Panc1 (cell line): ENCODE measurements at regions not wholly inside any gene's neighbourhood (a gene's known extent, or its start where the extent isn't known, plus 50 kb on each side); places are given as distances from the start of the nearest gene placed in this dataset.

Source experiments
- ATAC-seq: fragments of 200-7000 bp; cut with Tn5 transposase; 2 replicates; pipeline ENCODE4 v1.9.1; 2020; ENCODE audit warnings: mild to moderate bottlenecking, moderate library complexity
- BruUV-seq: library from RNA; stranded (reverse); fragments of 400-500 nt; replicated peaks from 2 replicates; lab custom pipeline; 2021; lab: Mats Ljungman, UMichigan
- CTCF ChIA-PET: fragments of 300-600 bp; sonication (Branson Sonifier 250); formaldehyde crosslinking; loops from one replicate; lab custom pipeline; 2022; ENCODE audit warnings: antibody characterized with exemption; lab: Charles Lee
- POLR2A ChIA-PET: fragments of 300-600 bp; sonication (Branson Sonifier 250); formaldehyde crosslinking; loops from one replicate; lab custom pipeline; 2022; ENCODE audit warnings: antibody characterized with exemption; lab: Charles Lee
- DNase-seq: peaks from one replicate; pipeline ENCODE4 v3.0.0-alpha.2; 2010; ENCODE audit warnings: low read depth, low spot score
- H3K27ac ChIP-seq: 2 replicates; pipeline ENCODE4 v1.5.1; 2011; ENCODE audit warnings: mild to moderate bottlenecking, low read length, inconsistent platforms
- H3K27me3 ChIP-seq: fragments of 200-500 bp; sonication (Bioruptor generic); 2 replicates; pipeline ENCODE4 v1.6.0; 2014; ENCODE audit warnings: low read length, inconsistent platforms; ENCODE audit not compliant: control insufficient read depth, insufficient read depth
- H3K36me3 ChIP-seq: fragments of 200-500 bp; sonication (Bioruptor generic); 2 replicates; pipeline ENCODE4 v1.5.1; 2014; ENCODE audit warnings: inconsistent platforms, mild to moderate bottlenecking, low read length, moderate library complexity; ENCODE audit not compliant: control insufficient read depth, insufficient read depth
- H3K4me1 ChIP-seq: 2 replicates; pipeline ENCODE4 v1.5.1; 2011; ENCODE audit warnings: inconsistent platforms, mild to moderate bottlenecking, low read length, moderate library complexity; ENCODE audit not compliant: control insufficient read depth, insufficient read depth
- H3K4me3 ChIP-seq, 2 experiments: 2 replicates each; pipeline ENCODE4 v1.5.1; 2011 to 2012; ENCODE audit warnings: low read depth in 2 of 2, low read length in 2 of 2, mild to moderate bottlenecking in 2 of 2, inconsistent platforms in 1 of 2, moderate library complexity in 1 of 2
- H3K9me3 ChIP-seq: fragments of 200-500 bp; sonication (Bioruptor generic); 2 replicates; pipeline ENCODE4 v1.5.1; 2014; ENCODE audit warnings: low read depth, mild to moderate bottlenecking, inconsistent platforms, low read length, moderate library complexity; ENCODE audit not compliant: control insufficient read depth, insufficient read depth
- CTCF ChIP-seq: fragments of 450-650 bp; IDR thresholded peaks from 2 replicates; pipeline ENCODE4 v1.5.1; 2017; ENCODE audit warnings: mild to moderate bottlenecking
- POLR2AphosphoS5 ChIP-seq: IDR thresholded peaks from 2 replicates; pipeline ENCODE4 v1.6.1; 2012; ENCODE audit warnings: mild to moderate bottlenecking, low read depth, low read length, moderate library complexity
- REST ChIP-seq, 2 experiments: IDR thresholded peaks; 2 replicates each; pipeline ENCODE4 v1.6.1; 2011 to 2012; ENCODE audit warnings: low read depth in 2 of 2, control low read depth in 1 of 2, low read length in 1 of 2, mild to moderate bottlenecking in 1 of 2, moderate library complexity in 1 of 2; ENCODE audit not compliant: insufficient read depth in 1 of 2
- SIN3A ChIP-seq: IDR thresholded peaks from 2 replicates; pipeline ENCODE4 v1.6.1; 2012; ENCODE audit warnings: low read depth, mild to moderate bottlenecking, low read length, moderate library complexity, borderline replicate concordance; ENCODE audit not compliant: insufficient read depth
- TCF7L2 ChIP-seq: IDR thresholded peaks from 2 replicates; pipeline ENCODE4 v1.6.1; 2011; ENCODE audit warnings: mild to moderate bottlenecking, low read depth, low read length, inconsistent platforms
- in situ Hi-C: cut with HindIII; loops from 2 replicates; pipeline ENCODE4 v1.10.0; 2016; ENCODE audit warnings: low sequenced_read_pairs, low pct_unique_long_range_greater_than_20kb
- intact Hi-C: fragments of 100-400 bp; cut with micrococcal nuclease; formaldehyde crosslinking; loops from one replicate; pipeline ENCODE4 v1.10.0; 2022; ENCODE audit not compliant: unreplicated experiment

GRCh38 chr13:99119656-99120055, 81.0 kb upstream of the UBAC2 start:
- intact Hi-C loops = no loop called here
- TF ChIP-seq POLR2AphosphoS5 (no peak), CTCF (no peak), TCF7L2 (no peak), REST (IDR thresholded peaks at IDR 0.05; ENCODE audit: insufficient read depth in 1 of 2, low read depth in 2 of 2, low read length in 1 of 2) (no peak), SIN3A (no peak)
- no peak overlapping the region for H3K27ac ChIP-seq
- BruUV-seq = no TSS peak
- CTCF ChIA-PET = interaction anchor here (0.8 kb wide), 1 partner anchor 1278 kb away, joined by 3 read pairs; no protein-coding TSS in a partner anchor
- no peaks in the 10 kb centered on the region for H3K9me3 ChIP-seq
- ATAC-seq = no peak
- POLR2A ChIA-PET = no interaction called here
- H3K4me3 ChIP-seq = no peak overlapping the region
- no peaks in the 10 kb centered on the region for H3K4me1 ChIP-seq
- in situ Hi-C loops = no loop called here
- H3K36me3 ChIP-seq = no peaks in the 10 kb centered on the region; the same call in 1 of the 2 replicates
- DNase-seq = no peak
- H3K27me3 ChIP-seq = no peaks in the 10 kb centered on the region

GRCh38 chr13:99120751-99121150, 79.9 kb upstream of the UBAC2 start:
- Histone ChIP-seq H3K9me3 (no peaks in the 10 kb centered on the region), H3K27me3 (no peaks in the 10 kb centered on the region), H3K27ac (no peak overlapping the region), H3K4me1 (no peaks in the 10 kb centered on the region), H3K4me3 (no peak overlapping the region), H3K36me3 (no peaks in the 10 kb centered on the region; the same call in 1 of the 2 replicates)
- ChIA-PET CTCF (no interaction called here), POLR2A (no interaction called here)
- in situ Hi-C loops = no loop called here
- no TSS peak for BruUV-seq
- no peak for ATAC-seq
- TF ChIP-seq CTCF = no peak
- no peak for TF ChIP-seq REST (IDR thresholded peaks at IDR 0.05; ENCODE audit: insufficient read depth in 1 of 2, low read depth in 2 of 2, low read length in 1 of 2)
- no peak for DNase-seq
- intact Hi-C loops = no loop called here
